DOHH2 (cell line): ENCODE measurements at regions not wholly inside any gene's neighbourhood (a gene's known extent, or its start where the extent isn't known, plus 50 kb on each side); places are given as distances from the start of the nearest gene placed in this dataset.

Source experiments
- EZH2phosphoT487 ChIP-seq: fragments of 200-600 bp; sonication (generic); IDR thresholded peaks from 2 replicates; pipeline ENCODE4 v1.6.1; 2017; ENCODE audit warnings: borderline replicate concordance, mild to moderate bottlenecking, antibody characterized with exemption, low read length, moderate library complexity, mixed read lengths
- TF ChIP-seq, protein P1 (sequence below): fragments of 200-600 bp; sonication (generic); IDR thresholded peaks from one replicate; pipeline ENCODE4 v1.5.1; 2014; ENCODE audit warnings: antibody characterized with exemption, mild to moderate bottlenecking, low read depth, low read length; ENCODE audit not compliant: poor library complexity, severe bottlenecking

- TF ChIP-seq, protein P1, sequence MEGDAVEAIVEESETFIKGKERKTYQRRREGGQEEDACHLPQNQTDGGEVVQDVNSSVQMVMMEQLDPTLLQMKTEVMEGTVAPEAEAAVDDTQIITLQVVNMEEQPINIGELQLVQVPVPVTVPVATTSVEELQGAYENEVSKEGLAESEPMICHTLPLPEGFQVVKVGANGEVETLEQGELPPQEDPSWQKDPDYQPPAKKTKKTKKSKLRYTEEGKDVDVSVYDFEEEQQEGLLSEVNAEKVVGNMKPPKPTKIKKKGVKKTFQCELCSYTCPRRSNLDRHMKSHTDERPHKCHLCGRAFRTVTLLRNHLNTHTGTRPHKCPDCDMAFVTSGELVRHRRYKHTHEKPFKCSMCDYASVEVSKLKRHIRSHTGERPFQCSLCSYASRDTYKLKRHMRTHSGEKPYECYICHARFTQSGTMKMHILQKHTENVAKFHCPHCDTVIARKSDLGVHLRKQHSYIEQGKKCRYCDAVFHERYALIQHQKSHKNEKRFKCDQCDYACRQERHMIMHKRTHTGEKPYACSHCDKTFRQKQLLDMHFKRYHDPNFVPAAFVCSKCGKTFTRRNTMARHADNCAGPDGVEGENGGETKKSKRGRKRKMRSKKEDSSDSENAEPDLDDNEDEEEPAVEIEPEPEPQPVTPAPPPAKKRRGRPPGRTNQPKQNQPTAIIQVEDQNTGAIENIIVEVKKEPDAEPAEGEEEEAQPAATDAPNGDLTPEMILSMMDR = no peak
- TF ChIP-seq EZH2phosphoT487 = no peak
Measured at GRCh38 chr6:156347656-156348055, 429.5 kb upstream of the ARID1B start.
